Heart left ventricle (tissue), 13 donors: ENCODE measurements at regions not wholly inside any gene's neighbourhood (a gene's known extent, or its start where the extent isn't known, plus 50 kb on each side); places are given as distances from the start of the nearest gene placed in this dataset.

Source experiments
- POLR2A ChIP-seq, 2 donors: fragments of 450-650 bp; IDR thresholded peaks; one replicate each; pipeline ENCODE4 v1.6.1; 2017; ENCODE audit warnings: antibody characterized with exemption in 2 of 2, mild to moderate bottlenecking in 2 of 2, moderate library complexity in 2 of 2
- TF ChIP-seq, protein P1 (sequence below), 12 donors: fragments of 200-600 bp; sonication (generic) in 4 of 12; IDR thresholded peaks; one replicate each; pipeline versions ENCODE4 v1.5.0 to v1.8.0; 2018 to 2022; ENCODE audit warnings: antibody characterized with exemption in 12 of 12, mild to moderate bottlenecking in 5 of 12
- donor health status: ischemic (EF 13 %, LVEDD 7.1; RV severe dilation, severe dysfunction).
- donor health status: DM: no; HTN: yes; CAD: no.
- donor health status: DM: no; HTN: no; CAD: no.
- donor health status: ischemic (EF 25% LVEDD 6.9; RV normal size, moderate dysfunction).
- donor health status: ischemic (EF 25% LVEDD 5.7; RV mildly dilated, moderate dysfunction).
- donor health status: ischemic (EF 35%, LVEDD 5.7; RV mildly dilated, moderate dysfunction).
- donor health status: nonischemic (EF 11% LVEDD 7.7; RV severe dilation, severe dysfunction).
- donor health status: DM: yes; HTN: yes; CAD: no.
- donor health status: PGD.
- donor health status: ischemic (EF 29% LVEDD 5.4; RV normal size, mild dysfunction).
- donor health status: nonischemic (EF 23%, LVEDD 6.1; RV moderate dilation, normal function).

- TF ChIP-seq, protein P1, sequence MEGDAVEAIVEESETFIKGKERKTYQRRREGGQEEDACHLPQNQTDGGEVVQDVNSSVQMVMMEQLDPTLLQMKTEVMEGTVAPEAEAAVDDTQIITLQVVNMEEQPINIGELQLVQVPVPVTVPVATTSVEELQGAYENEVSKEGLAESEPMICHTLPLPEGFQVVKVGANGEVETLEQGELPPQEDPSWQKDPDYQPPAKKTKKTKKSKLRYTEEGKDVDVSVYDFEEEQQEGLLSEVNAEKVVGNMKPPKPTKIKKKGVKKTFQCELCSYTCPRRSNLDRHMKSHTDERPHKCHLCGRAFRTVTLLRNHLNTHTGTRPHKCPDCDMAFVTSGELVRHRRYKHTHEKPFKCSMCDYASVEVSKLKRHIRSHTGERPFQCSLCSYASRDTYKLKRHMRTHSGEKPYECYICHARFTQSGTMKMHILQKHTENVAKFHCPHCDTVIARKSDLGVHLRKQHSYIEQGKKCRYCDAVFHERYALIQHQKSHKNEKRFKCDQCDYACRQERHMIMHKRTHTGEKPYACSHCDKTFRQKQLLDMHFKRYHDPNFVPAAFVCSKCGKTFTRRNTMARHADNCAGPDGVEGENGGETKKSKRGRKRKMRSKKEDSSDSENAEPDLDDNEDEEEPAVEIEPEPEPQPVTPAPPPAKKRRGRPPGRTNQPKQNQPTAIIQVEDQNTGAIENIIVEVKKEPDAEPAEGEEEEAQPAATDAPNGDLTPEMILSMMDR (IDR thresholded peaks at IDR 0.05): no peak
- TF ChIP-seq POLR2A (IDR thresholded peaks at IDR 0.05): no peak
Observed at GRCh38 chr13:110818747-110819146, 96.1 kb downstream of the ANKRD10 start.
